Smooth muscle cell (in vitro differentiated cells): ENCODE measurements at regions not wholly inside any gene's neighbourhood (a gene's known extent, or its start where the extent isn't known, plus 50 kb on each side); places are given as distances from the start of the nearest gene placed in this dataset.

Source experiments
- DNase-seq: peaks from one replicate; lab custom pipeline; 2025; ENCODE audit not compliant: unreplicated experiment; lab: John Stamatoyannopoulos, UW
- H2AFZ ChIP-seq: fragments of 200-600 bp; sonication (generic); 2 replicates; pipeline ENCODE4 v1.6.0; 2016; ENCODE audit warnings: antibody characterized with exemption, low read depth, mild to moderate bottlenecking
- H3F3A ChIP-seq: fragments of 200-600 bp; sonication (generic); 2 replicates; pipeline ENCODE4 v1.6.0; 2017; ENCODE audit warnings: antibody characterized with exemption, low read depth
- H3K27ac ChIP-seq: fragments of 200-600 bp; sonication (generic); 2 replicates; pipeline ENCODE4 v1.5.1; 2016; ENCODE audit warnings: low read depth, mild to moderate bottlenecking
- H3K27me3 ChIP-seq: fragments of 200-600 bp; sonication (generic); 2 replicates; pipeline ENCODE4 v1.6.1; 2016; ENCODE audit warnings: low read depth, mild to moderate bottlenecking
- H3K36me3 ChIP-seq: fragments of 200-600 bp; sonication (generic); 2 replicates; pipeline ENCODE4 v1.5.1; 2016; ENCODE audit warnings: low read depth
- H3K4me1 ChIP-seq: fragments of 200-600 bp; sonication (generic); 2 replicates; pipeline ENCODE4 v1.5.1; 2016; ENCODE audit warnings: low read depth
- H3K4me2 ChIP-seq: fragments of 200-600 bp; sonication (generic); 2 replicates; pipeline ENCODE4 v1.6.0; 2016; ENCODE audit warnings: mild to moderate bottlenecking
- H3K4me3 ChIP-seq: fragments of 200-600 bp; sonication (generic); 2 replicates; pipeline ENCODE4 v1.5.1; 2016; ENCODE audit warnings: mild to moderate bottlenecking
- H3K79me2 ChIP-seq: fragments of 200-600 bp; sonication (generic); 2 replicates; pipeline ENCODE4 v1.6.0; 2016; ENCODE audit warnings: low read depth, mild to moderate bottlenecking
- H3K9ac ChIP-seq: fragments of 200-600 bp; sonication (generic); 2 replicates; pipeline ENCODE4 v1.6.0; 2016; ENCODE audit warnings: low read depth
- H3K9me3 ChIP-seq: fragments of 200-600 bp; sonication (generic); replicated peaks from 2 replicates; pipeline ENCODE4 v1.5.1; 2016; ENCODE audit warnings: low read depth
- H4K20me1 ChIP-seq: fragments of 200-600 bp; sonication (generic); 2 replicates; pipeline ENCODE4 v1.6.0; 2016; ENCODE audit warnings: low read depth
- WGBS: methylation state at CpG from one replicate; pipeline ENCODE4 v1.1.7; 2016; ENCODE audit warnings: low lambda C conversion rate; 5-methylcytosine and 5-hydroxymethylcytosine counted together
- TF ChIP-seq, protein P1 (sequence below): fragments of 200-600 bp; sonication (generic); IDR thresholded peaks from 2 replicates; pipeline ENCODE4 v1.5.1; 2017; ENCODE audit warnings: borderline replicate concordance, mild to moderate bottlenecking, antibody characterized with exemption; ENCODE audit not compliant: insufficient read depth, poor library complexity, severe bottlenecking

GRCh38 chr5:144971108-144971850 is 800.6 kb downstream of the KCTD16 start:
- TF ChIP-seq, protein P1, sequence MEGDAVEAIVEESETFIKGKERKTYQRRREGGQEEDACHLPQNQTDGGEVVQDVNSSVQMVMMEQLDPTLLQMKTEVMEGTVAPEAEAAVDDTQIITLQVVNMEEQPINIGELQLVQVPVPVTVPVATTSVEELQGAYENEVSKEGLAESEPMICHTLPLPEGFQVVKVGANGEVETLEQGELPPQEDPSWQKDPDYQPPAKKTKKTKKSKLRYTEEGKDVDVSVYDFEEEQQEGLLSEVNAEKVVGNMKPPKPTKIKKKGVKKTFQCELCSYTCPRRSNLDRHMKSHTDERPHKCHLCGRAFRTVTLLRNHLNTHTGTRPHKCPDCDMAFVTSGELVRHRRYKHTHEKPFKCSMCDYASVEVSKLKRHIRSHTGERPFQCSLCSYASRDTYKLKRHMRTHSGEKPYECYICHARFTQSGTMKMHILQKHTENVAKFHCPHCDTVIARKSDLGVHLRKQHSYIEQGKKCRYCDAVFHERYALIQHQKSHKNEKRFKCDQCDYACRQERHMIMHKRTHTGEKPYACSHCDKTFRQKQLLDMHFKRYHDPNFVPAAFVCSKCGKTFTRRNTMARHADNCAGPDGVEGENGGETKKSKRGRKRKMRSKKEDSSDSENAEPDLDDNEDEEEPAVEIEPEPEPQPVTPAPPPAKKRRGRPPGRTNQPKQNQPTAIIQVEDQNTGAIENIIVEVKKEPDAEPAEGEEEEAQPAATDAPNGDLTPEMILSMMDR, result no peak
- 71% methylated on average over 6 of the region's 6 CpGs for WGBS
- Histone ChIP-seq H3K4me2 (no peak overlapping the region), H4K20me1 (no peaks in the 10 kb centered on the region), H3K9ac (no peak overlapping the region), H3F3A (no peaks in the 10 kb centered on the region), H3K79me2 (no peaks in the 10 kb centered on the region), H2AFZ (no peak overlapping the region), H3K9me3 (no peaks in the 10 kb centered on the region), H3K4me3 (no peak overlapping the region), H3K36me3 (no peaks in the 10 kb centered on the region), H3K27me3 (no peaks in the 10 kb centered on the region), H3K27ac (no peak overlapping the region), H3K4me1 (no peaks in the 10 kb centered on the region)
- DNase-seq, result no peak

- H3K9ac ChIP-seq, result no peak overlapping the region
- TF ChIP-seq, protein P1, result no peak
- no peak overlapping the region for H3K4me2 ChIP-seq
- H3K27ac ChIP-seq, result no peak overlapping the region
- H3K4me1 ChIP-seq, result no peaks in the 10 kb centered on the region
- H3K9me3 ChIP-seq, result no peaks in the 10 kb centered on the region
- no peak for DNase-seq
- no peak overlapping the region for H3K4me3 ChIP-seq
- H3K79me2 ChIP-seq, result no peaks in the 10 kb centered on the region
- no peaks in the 10 kb centered on the region for H3K27me3 ChIP-seq
- no peaks in the 10 kb centered on the region for H4K20me1 ChIP-seq
- H3F3A ChIP-seq, result no peaks in the 10 kb centered on the region
- H3K36me3 ChIP-seq, result no peaks in the 10 kb centered on the region
- H2AFZ ChIP-seq, result no peak overlapping the region
Measured at GRCh38 chr5:144960296-144960695, 789.6 kb downstream of the KCTD16 start.

DNA sequence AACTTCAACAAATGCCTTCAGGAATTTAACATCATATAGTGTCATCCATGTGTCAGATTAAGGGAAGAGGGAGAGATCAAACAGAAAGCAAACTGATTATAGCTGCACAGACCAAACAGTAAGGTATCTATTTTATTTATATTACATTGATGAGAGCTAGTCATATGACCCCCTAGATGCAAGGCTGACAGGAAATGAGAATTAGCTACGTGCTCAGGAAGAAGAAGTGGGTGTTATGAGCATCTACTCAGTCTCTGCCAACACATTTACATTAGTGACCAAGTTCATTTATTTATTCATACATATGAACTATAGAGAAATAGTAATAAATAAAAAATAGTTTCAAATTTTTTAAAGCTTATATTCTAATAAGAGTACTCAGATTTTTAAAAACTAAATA is 787.3 kb downstream of the KCTD16 start:
- Histone ChIP-seq H3K36me3 (no peaks in the 10 kb centered on the region), H3K4me3 (no peak overlapping the region), H3K27me3 (no peaks in the 10 kb centered on the region), H3K79me2 (no peaks in the 10 kb centered on the region), H3K9me3 (no peaks in the 10 kb centered on the region), H3K4me2 (no peak overlapping the region), H3F3A (no peaks in the 10 kb centered on the region), H3K27ac (no peak overlapping the region), H2AFZ (no peak overlapping the region), H3K9ac (no peak overlapping the region), H3K4me1 (no peaks in the 10 kb centered on the region), H4K20me1 (no peaks in the 10 kb centered on the region)
- TF ChIP-seq, protein P1, result no peak
- WGBS, result 55% methylated on average over 1 of the region's 1 CpG
- no peak for DNase-seq

DNA sequence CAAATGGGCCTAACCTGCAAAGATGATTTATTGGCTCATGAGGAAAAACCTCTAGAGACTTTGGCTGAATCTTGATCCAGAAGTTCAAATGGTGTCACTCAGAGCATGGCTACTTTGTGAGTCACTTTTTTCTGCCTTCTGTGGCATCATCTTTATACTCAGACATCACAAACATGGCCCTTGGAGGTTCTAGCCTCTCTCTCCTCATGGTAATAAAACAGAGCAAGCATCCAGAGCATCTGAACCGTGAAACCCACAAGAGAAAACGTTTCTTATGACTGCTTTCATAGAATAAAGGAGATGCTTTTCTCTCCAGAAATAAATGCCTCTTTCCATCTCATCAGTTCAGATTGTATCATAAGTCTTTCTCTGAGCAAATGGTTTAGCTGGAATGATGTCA is 780.3 kb downstream of the KCTD16 start:
- H4K20me1 ChIP-seq, result no peaks in the 10 kb centered on the region
- DNase-seq, result no peak
- 85% methylated on average over 2 of the region's 2 CpGs for WGBS

More for the DNA sequence above, 780.3 kb downstream of the KCTD16 start:
- H3K4me2 ChIP-seq, result no peak overlapping the region
- no peak overlapping the region for H3K4me3 ChIP-seq
- H3K79me2 ChIP-seq, result no peaks in the 10 kb centered on the region
- no peak overlapping the region for H2AFZ ChIP-seq
- H3K4me1 ChIP-seq, result peaks cover under 1% of the 10 kb centered on the region
- H3K9ac ChIP-seq, result no peak overlapping the region
- no peaks in the 10 kb centered on the region for H3F3A ChIP-seq
- no peak overlapping the region for H3K27ac ChIP-seq
- no peaks in the 10 kb centered on the region for H3K9me3 ChIP-seq
- TF ChIP-seq, protein P1, result no peak
- no peaks in the 10 kb centered on the region for H3K36me3 ChIP-seq
- H3K27me3 ChIP-seq, result no peaks in the 10 kb centered on the region
